Tibial nerve (tissue), 3 donors: ENCODE measurements at regions not wholly inside any gene's neighbourhood (a gene's known extent, or its start where the extent isn't known, plus 50 kb on each side); places are given as distances from the start of the nearest gene placed in this dataset.

Experiments
- POLR2A ChIP-seq, 2 donors: fragments of 450-650 bp; IDR thresholded peaks; one replicate each; pipeline ENCODE4 v1.6.1; 2017; ENCODE audit warnings: antibody characterized with exemption in 2 of 2, mild to moderate bottlenecking in 2 of 2, moderate library complexity in 2 of 2
- TF ChIP-seq, protein P1 (sequence below), 5 experiments: fragments of 200-600 bp in 3 of 5; fragments of 450-650 bp in 2 of 5; sonication (generic) in 3 of 5; IDR thresholded peaks; one replicate each; pipeline ENCODE4 v1.5.1; 2016 to 2019; ENCODE audit warnings: antibody characterized with exemption in 5 of 5, mild to moderate bottlenecking in 3 of 5, moderate library complexity in 2 of 5

- TF ChIP-seq, protein P1, sequence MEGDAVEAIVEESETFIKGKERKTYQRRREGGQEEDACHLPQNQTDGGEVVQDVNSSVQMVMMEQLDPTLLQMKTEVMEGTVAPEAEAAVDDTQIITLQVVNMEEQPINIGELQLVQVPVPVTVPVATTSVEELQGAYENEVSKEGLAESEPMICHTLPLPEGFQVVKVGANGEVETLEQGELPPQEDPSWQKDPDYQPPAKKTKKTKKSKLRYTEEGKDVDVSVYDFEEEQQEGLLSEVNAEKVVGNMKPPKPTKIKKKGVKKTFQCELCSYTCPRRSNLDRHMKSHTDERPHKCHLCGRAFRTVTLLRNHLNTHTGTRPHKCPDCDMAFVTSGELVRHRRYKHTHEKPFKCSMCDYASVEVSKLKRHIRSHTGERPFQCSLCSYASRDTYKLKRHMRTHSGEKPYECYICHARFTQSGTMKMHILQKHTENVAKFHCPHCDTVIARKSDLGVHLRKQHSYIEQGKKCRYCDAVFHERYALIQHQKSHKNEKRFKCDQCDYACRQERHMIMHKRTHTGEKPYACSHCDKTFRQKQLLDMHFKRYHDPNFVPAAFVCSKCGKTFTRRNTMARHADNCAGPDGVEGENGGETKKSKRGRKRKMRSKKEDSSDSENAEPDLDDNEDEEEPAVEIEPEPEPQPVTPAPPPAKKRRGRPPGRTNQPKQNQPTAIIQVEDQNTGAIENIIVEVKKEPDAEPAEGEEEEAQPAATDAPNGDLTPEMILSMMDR (IDR thresholded peaks at IDR 0.05) = no peak
- no peak for TF ChIP-seq POLR2A (IDR thresholded peaks at IDR 0.05)
Measured at GRCh38 chr4:15253349-15253748, 174.5 kb upstream of the C1QTNF7 start.
